ENCODE measurements at regions not wholly inside any gene's neighbourhood (a gene's known extent, or its start where the extent isn't known, plus 50 kb on each side); places are given as distances from the start of the nearest gene placed in this dataset.
"Not testable (repeated sequence)": the region's sequence is repeated elsewhere in the genome, so short reads cannot be mapped to it uniquely, and the experiment has no call there.

GRCh38 chr7:115574681-115575291 is 455.8 kb downstream of the TFEC start:
- Histone ChIP-seq H3K27ac (no peak overlapping the region), H3K9me3 (ENCODE audit: severe bottlenecking) (no peaks in the 10 kb centered on the region), H3K4me3 (ENCODE audit: low read depth, low read length) (no peak overlapping the region), H3K27me3 (ENCODE audit: insufficient read depth, low read depth, severe bottlenecking) (no peaks in the 10 kb centered on the region), H3K36me3 (no peaks in the 10 kb centered on the region)
- DNase-seq: no peak
- TF ChIP-seq CTCF (IDR thresholded peaks at IDR 0.05; ENCODE audit: low read depth, low read length): no peak

GRCh38 chr7:115572111-115572510 is 458.5 kb downstream of the TFEC start:
- Histone ChIP-seq H3K27me3 (ENCODE audit: insufficient read depth, low read depth, severe bottlenecking) (no peaks in the 10 kb centered on the region), H3K9me3 (ENCODE audit: severe bottlenecking) (no peaks in the 10 kb centered on the region), H3K36me3 (no peaks in the 10 kb centered on the region), H3K4me3 (ENCODE audit: low read depth, low read length) (no peak overlapping the region), H3K27ac (no peak overlapping the region)
- DNase-seq: no peak
- TF ChIP-seq CTCF (IDR thresholded peaks at IDR 0.05; ENCODE audit: low read depth, low read length): no peak

GRCh38 chr7:115561335-115562110 is 469.0 kb downstream of the TFEC start:
- no peak for DNase-seq
- Histone ChIP-seq H3K4me3 (ENCODE audit: low read depth, low read length) (no peak overlapping the region), H3K36me3 (no peaks in the 10 kb centered on the region), H3K27ac (no peak overlapping the region), H3K27me3 (ENCODE audit: insufficient read depth, low read depth, severe bottlenecking) (no peaks in the 10 kb centered on the region), H3K9me3 (ENCODE audit: severe bottlenecking) (no peaks in the 10 kb centered on the region)
- no peak for TF ChIP-seq CTCF (IDR thresholded peaks at IDR 0.05; ENCODE audit: low read depth, low read length)

GRCh38 chr7:115559877-115560276 is 470.7 kb downstream of the TFEC start:
- no peak overlapping the region for H3K4me3 ChIP-seq (ENCODE audit: low read depth, low read length)
- H3K9me3 ChIP-seq (ENCODE audit: severe bottlenecking): no peaks in the 10 kb centered on the region
- no peaks in the 10 kb centered on the region for H3K27me3 ChIP-seq (ENCODE audit: insufficient read depth, low read depth, severe bottlenecking)
- no peak for DNase-seq
- no peak overlapping the region for H3K27ac ChIP-seq
- no peaks in the 10 kb centered on the region for H3K36me3 ChIP-seq
- no peak for TF ChIP-seq CTCF (IDR thresholded peaks at IDR 0.05; ENCODE audit: low read depth, low read length)

GRCh38 chr7:115558161-115558560 is 472.4 kb downstream of the TFEC start:
- Histone ChIP-seq H3K36me3 (no peaks in the 10 kb centered on the region), H3K27ac (no peak overlapping the region), H3K9me3 (ENCODE audit: severe bottlenecking) (no peaks in the 10 kb centered on the region), H3K27me3 (ENCODE audit: insufficient read depth, low read depth, severe bottlenecking) (no peaks in the 10 kb centered on the region), H3K4me3 (ENCODE audit: low read depth, low read length) (no peak overlapping the region)
- no peak for DNase-seq
- TF ChIP-seq CTCF (IDR thresholded peaks at IDR 0.05; ENCODE audit: low read depth, low read length): no peak

GRCh38 chr7:115557296-115557695 is 473.3 kb downstream of the TFEC start:
- not testable (repeated sequence) for H3K27ac ChIP-seq; H3K9me3 ChIP-seq (ENCODE audit: severe bottlenecking); H3K4me3 ChIP-seq (ENCODE audit: low read depth, low read length); H3K36me3 ChIP-seq; H3K27me3 ChIP-seq (ENCODE audit: insufficient read depth, low read depth, severe bottlenecking); DNase-seq

Data from WERI-Rb-1 (cell line).